ENCODE measurements at regions not wholly inside any gene's neighbourhood (a gene's known extent, or its start where the extent isn't known, plus 50 kb on each side); places are given as distances from the start of the nearest gene placed in this dataset.
"Not testable (repeated sequence)": the region's sequence is repeated elsewhere in the genome, so short reads cannot be mapped to it uniquely, and the experiment has no call there.

DNA sequence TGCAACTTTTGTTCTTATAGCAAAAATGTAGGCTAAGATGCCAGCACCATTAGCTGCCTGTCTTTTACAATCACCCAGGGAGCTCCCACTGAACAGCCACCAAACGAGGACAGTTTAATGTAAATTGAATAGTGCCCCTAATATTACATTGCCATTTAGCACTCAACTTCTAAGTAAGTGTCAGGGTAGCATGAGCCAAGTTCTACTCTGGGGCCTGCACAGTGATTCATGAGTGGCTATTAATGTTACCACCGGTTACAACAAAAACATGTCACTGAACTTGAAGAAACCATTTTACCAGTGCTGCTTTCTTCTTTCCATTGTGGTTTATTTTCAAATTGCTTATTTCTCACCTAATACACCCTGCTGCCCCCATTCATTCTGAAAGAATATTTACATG is 295.6 kb upstream of the RRP15 start (continued):
- TF ChIP-seq, protein P1, sequence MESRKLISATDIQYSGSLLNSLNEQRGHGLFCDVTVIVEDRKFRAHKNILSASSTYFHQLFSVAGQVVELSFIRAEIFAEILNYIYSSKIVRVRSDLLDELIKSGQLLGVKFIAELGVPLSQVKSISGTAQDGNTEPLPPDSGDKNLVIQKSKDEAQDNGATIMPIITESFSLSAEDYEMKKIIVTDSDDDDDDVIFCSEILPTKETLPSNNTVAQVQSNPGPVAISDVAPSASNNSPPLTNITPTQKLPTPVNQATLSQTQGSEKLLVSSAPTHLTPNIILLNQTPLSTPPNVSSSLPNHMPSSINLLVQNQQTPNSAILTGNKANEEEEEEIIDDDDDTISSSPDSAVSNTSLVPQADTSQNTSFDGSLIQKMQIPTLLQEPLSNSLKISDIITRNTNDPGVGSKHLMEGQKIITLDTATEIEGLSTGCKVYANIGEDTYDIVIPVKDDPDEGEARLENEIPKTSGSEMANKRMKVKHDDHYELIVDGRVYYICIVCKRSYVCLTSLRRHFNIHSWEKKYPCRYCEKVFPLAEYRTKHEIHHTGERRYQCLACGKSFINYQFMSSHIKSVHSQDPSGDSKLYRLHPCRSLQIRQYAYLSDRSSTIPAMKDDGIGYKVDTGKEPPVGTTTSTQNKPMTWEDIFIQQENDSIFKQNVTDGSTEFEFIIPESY (IDR thresholded peaks at IDR 0.05): no peak
- TF ChIP-seq FOXA1 (IDR thresholded peaks at IDR 0.05) (no peak), RXRA (IDR thresholded peaks at IDR 0.05) (no peak), FOXA2 (IDR thresholded peaks at IDR 0.05) (no peak)
- TF ChIP-seq, protein P2, sequence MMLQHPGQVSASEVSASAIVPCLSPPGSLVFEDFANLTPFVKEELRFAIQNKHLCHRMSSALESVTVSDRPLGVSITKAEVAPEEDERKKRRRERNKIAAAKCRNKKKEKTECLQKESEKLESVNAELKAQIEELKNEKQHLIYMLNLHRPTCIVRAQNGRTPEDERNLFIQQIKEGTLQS (IDR thresholded peaks at IDR 0.05): no peak

DNA sequence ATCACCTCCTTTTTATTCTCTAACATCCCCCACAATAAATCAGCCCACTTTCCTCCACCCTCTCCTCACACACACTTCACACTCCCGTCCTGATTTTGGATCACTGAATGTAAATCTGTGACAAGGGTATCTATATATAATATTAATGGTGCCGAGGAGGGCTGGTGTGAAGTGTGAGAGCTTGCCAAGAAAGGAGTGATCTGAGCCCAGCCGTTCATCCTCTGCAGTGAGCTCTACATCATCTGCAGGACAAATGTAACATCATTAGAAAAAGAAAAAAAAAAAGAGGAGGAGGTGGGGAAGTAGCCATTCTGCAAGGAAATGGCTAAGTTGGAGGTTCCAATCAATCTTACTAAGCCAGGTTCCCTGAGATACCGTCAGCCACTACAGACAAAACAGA is 291.7 kb upstream of the RRP15 start:
- DNase-seq (ENCODE audit: low spot score): no peak
- Histone ChIP-seq H3K4me1 (ENCODE audit: control insufficient read depth in 4 of 4, insufficient read depth in 4 of 4, low read length in 3 of 4) (no peaks in the 10 kb centered on the region), H3K27me3 (ENCODE audit: control insufficient read depth in 4 of 4, insufficient read depth in 4 of 4, low read length in 3 of 4) (no peaks in the 10 kb centered on the region), H3K9me3 (ENCODE audit: control insufficient read depth in 4 of 4, low read length in 3 of 4) (no peaks in the 10 kb centered on the region), H3K4me3 (ENCODE audit: low read depth in 1 of 3, low read length in 3 of 3) (no peak overlapping the region), H3K9ac (ENCODE audit: low read depth in 1 of 2, low read length in 2 of 2) (no peak overlapping the region), H3K36me3 (ENCODE audit: control insufficient read depth in 4 of 4, insufficient read depth in 3 of 4, low read depth in 1 of 4, low read length in 3 of 4) (no peaks in the 10 kb centered on the region), H3K27ac (ENCODE audit: low read depth in 1 of 2, low read length in 2 of 2) (no peak overlapping the region)
- WGBS: 35% methylated on average over 4 of the region's 4 CpGs
- no peak for TF ChIP-seq NR2F2 (IDR thresholded peaks at IDR 0.05)
- no peak for TF ChIP-seq SP1 (IDR thresholded peaks at IDR 0.05)
- no peak for TF ChIP-seq RXRA (IDR thresholded peaks at IDR 0.05)
- TF ChIP-seq FOXA2 (IDR thresholded peaks at IDR 0.05): no peak
- TF ChIP-seq FOXA1 (IDR thresholded peaks at IDR 0.05): no peak
- no peak for TF ChIP-seq EGR1 (IDR thresholded peaks at IDR 0.05; ENCODE audit: low read depth in 2 of 2)
- no peak for TF ChIP-seq HNF4A (conservative IDR thresholded peaks at IDR 0.05)
- no peak for TF ChIP-seq GABPA (IDR thresholded peaks at IDR 0.05 in 1 of 2, conservative IDR thresholded peaks at IDR 0.05 in 1 of 2)
- TF ChIP-seq, protein P3, sequence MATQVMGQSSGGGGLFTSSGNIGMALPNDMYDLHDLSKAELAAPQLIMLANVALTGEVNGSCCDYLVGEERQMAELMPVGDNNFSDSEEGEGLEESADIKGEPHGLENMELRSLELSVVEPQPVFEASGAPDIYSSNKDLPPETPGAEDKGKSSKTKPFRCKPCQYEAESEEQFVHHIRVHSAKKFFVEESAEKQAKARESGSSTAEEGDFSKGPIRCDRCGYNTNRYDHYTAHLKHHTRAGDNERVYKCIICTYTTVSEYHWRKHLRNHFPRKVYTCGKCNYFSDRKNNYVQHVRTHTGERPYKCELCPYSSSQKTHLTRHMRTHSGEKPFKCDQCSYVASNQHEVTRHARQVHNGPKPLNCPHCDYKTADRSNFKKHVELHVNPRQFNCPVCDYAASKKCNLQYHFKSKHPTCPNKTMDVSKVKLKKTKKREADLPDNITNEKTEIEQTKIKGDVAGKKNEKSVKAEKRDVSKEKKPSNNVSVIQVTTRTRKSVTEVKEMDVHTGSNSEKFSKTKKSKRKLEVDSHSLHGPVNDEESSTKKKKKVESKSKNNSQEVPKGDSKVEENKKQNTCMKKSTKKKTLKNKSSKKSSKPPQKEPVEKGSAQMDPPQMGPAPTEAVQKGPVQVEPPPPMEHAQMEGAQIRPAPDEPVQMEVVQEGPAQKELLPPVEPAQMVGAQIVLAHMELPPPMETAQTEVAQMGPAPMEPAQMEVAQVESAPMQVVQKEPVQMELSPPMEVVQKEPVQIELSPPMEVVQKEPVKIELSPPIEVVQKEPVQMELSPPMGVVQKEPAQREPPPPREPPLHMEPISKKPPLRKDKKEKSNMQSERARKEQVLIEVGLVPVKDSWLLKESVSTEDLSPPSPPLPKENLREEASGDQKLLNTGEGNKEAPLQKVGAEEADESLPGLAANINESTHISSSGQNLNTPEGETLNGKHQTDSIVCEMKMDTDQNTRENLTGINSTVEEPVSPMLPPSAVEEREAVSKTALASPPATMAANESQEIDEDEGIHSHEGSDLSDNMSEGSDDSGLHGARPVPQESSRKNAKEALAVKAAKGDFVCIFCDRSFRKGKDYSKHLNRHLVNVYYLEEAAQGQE (IDR thresholded peaks at IDR 0.05): no peak
- no peak for TF ChIP-seq RAD21 (IDR thresholded peaks at IDR 0.05)
- TF ChIP-seq YY1 (IDR thresholded peaks at IDR 0.05): no peak
- no peak for TF ChIP-seq TAF1 (conservative IDR thresholded peaks at IDR 0.05)
- no peak for TF ChIP-seq JUND (IDR thresholded peaks at IDR 0.05)
- no peak for TF ChIP-seq HNF4G (IDR thresholded peaks at IDR 0.05)
- TF ChIP-seq, protein P4, sequence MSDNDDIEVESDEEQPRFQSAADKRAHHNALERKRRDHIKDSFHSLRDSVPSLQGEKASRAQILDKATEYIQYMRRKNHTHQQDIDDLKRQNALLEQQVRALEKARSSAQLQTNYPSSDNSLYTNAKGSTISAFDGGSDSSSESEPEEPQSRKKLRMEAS (IDR thresholded peaks at IDR 0.05): no peak
- TF ChIP-seq, protein P2 (IDR thresholded peaks at IDR 0.05): no peak
- TF ChIP-seq, protein P1 (IDR thresholded peaks at IDR 0.05): no peak

DNA sequence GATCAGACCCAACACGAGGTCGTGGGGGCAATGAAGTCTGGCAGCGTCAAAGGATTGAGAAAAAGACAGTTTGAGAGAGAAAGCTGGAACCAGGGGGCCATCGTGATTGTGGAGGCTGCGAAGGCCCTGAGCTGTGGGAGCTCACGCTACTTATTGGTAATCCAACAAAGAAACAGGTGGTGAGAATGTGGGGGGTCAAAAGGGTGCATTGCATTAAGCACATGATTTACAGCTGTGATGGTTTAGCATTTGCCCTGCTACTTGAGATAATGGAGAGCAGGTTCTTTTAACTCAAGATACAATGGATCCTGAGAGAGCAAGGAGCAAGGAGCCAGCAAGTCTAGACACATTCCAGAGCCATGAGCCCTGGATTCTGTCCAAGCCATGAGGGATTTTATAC is 276.8 kb upstream of the RRP15 start:
- WGBS: 77% methylated on average over 6 of the region's 6 CpGs
- H3K27me3 ChIP-seq (ENCODE audit: control insufficient read depth in 4 of 4, insufficient read depth in 4 of 4, low read length in 3 of 4); H3K9ac ChIP-seq (ENCODE audit: low read depth in 1 of 2, low read length in 2 of 2); H3K36me3 ChIP-seq (ENCODE audit: control insufficient read depth in 4 of 4, insufficient read depth in 3 of 4, low read depth in 1 of 4, low read length in 3 of 4); H3K9me3 ChIP-seq (ENCODE audit: control insufficient read depth in 4 of 4, low read length in 3 of 4); H3K27ac ChIP-seq (ENCODE audit: low read depth in 1 of 2, low read length in 2 of 2); H3K4me1 ChIP-seq (ENCODE audit: control insufficient read depth in 4 of 4, insufficient read depth in 4 of 4, low read length in 3 of 4); DNase-seq (ENCODE audit: low spot score); H3K4me3 ChIP-seq (ENCODE audit: low read depth in 1 of 3, low read length in 3 of 3): not testable (repeated sequence)

DNA sequence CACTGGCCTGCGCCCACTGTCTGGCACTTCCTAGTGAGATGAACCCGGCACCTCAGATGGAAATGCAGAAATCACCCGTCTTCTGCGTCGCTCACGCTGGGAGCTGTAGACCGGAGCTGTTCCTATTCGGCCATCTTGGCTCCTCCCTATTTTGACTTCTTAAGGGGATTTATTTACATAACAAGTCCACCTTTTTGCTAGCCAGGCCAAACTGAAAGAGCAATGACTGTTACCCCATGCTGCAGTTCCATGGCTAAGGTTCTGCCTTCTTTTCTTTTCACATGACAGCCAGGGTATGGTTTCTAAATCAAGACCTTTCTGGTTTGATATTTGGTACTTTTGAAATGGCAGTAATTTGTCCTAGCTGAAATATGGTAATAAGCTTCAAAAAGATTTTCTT is 270.0 kb upstream of the RRP15 start:
- H3K4me1 ChIP-seq (ENCODE audit: control insufficient read depth in 4 of 4, insufficient read depth in 4 of 4, low read length in 3 of 4); DNase-seq (ENCODE audit: low spot score); H3K9ac ChIP-seq (ENCODE audit: low read depth in 1 of 2, low read length in 2 of 2); H3K27ac ChIP-seq (ENCODE audit: low read depth in 1 of 2, low read length in 2 of 2); H3K36me3 ChIP-seq (ENCODE audit: control insufficient read depth in 4 of 4, insufficient read depth in 3 of 4, low read depth in 1 of 4, low read length in 3 of 4); H3K4me3 ChIP-seq (ENCODE audit: low read depth in 1 of 3, low read length in 3 of 3); H3K9me3 ChIP-seq (ENCODE audit: control insufficient read depth in 4 of 4, low read length in 3 of 4); H3K27me3 ChIP-seq (ENCODE audit: control insufficient read depth in 4 of 4, insufficient read depth in 4 of 4, low read length in 3 of 4): not testable (repeated sequence)
- 93% methylated on average over 8 of the region's 8 CpGs for WGBS

All from liver (tissue), 7 donors.